ENCODE measurements at regions not wholly inside any gene's neighbourhood (a gene's known extent, or its start where the extent isn't known, plus 50 kb on each side); places are given as distances from the start of the nearest gene placed in this dataset.

GRCh38 chr17:73772107-73772705 is 128.0 kb upstream of the SDK2 start:
- TF ChIP-seq, protein P1, sequence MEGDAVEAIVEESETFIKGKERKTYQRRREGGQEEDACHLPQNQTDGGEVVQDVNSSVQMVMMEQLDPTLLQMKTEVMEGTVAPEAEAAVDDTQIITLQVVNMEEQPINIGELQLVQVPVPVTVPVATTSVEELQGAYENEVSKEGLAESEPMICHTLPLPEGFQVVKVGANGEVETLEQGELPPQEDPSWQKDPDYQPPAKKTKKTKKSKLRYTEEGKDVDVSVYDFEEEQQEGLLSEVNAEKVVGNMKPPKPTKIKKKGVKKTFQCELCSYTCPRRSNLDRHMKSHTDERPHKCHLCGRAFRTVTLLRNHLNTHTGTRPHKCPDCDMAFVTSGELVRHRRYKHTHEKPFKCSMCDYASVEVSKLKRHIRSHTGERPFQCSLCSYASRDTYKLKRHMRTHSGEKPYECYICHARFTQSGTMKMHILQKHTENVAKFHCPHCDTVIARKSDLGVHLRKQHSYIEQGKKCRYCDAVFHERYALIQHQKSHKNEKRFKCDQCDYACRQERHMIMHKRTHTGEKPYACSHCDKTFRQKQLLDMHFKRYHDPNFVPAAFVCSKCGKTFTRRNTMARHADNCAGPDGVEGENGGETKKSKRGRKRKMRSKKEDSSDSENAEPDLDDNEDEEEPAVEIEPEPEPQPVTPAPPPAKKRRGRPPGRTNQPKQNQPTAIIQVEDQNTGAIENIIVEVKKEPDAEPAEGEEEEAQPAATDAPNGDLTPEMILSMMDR (IDR thresholded peaks at IDR 0.05; ENCODE audit: control extremely low read depth in 1 of 3, insufficient read depth in 1 of 3, low read depth in 1 of 3, low read length in 3 of 3), result no peak
- TF ChIP-seq JUN (IDR thresholded peaks at IDR 0.05; ENCODE audit: low read depth, low read length), result no peak
- TF ChIP-seq CEBPB (IDR thresholded peaks at IDR 0.05; ENCODE audit: low read depth, low read length), result no peak
- no peak for TF ChIP-seq SP2 (IDR thresholded peaks at IDR 0.05; ENCODE audit: low read length)
- TF ChIP-seq EZH2 (IDR thresholded peaks at IDR 0.05; ENCODE audit: low read depth, low read length, severe bottlenecking), result no peak
- no peak for TF ChIP-seq SIRT6 (IDR thresholded peaks at IDR 0.05; ENCODE audit: low read length)
- no peak for TF ChIP-seq RBBP5 (IDR thresholded peaks at IDR 0.05; ENCODE audit: borderline replicate concordance, low read depth, low read length)
- TF ChIP-seq SUZ12 (IDR thresholded peaks at IDR 0.05; ENCODE audit: low read length), result no peak
- no peak for TF ChIP-seq RXRA (IDR thresholded peaks at IDR 0.05; ENCODE audit: insufficient read depth, low read depth, low read length)
- TF ChIP-seq KDM1A (IDR thresholded peaks at IDR 0.05; ENCODE audit: borderline replicate concordance, low read length), result no peak
- no peak for TF ChIP-seq GABPA (IDR thresholded peaks at IDR 0.05; ENCODE audit: borderline replicate concordance, insufficient read depth, low read length)
- no peak for TF ChIP-seq ZNF274 (IDR thresholded peaks at IDR 0.05; ENCODE audit: borderline replicate concordance, extremely low read depth, low read length)
- no peak for TF ChIP-seq SP1 (IDR thresholded peaks at IDR 0.05; ENCODE audit: low read depth, low read length)
- TF ChIP-seq PHF8 (conservative IDR thresholded peaks at IDR 0.05; ENCODE audit: low read depth, low read length), result no peak
